HG03280 (cell line): ENCODE measurements at regions not wholly inside any gene's neighbourhood (a gene's known extent, or its start where the extent isn't known, plus 50 kb on each side); places are given as distances from the start of the nearest gene placed in this dataset.

Source experiments
- ATAC-seq: cut with Tn5 transposase; IDR thresholded peaks from one replicate; pipeline ENCODE4 v1.9.1; 2021; ENCODE audit warnings: mild to moderate bottlenecking, moderate library complexity; ENCODE audit not compliant: unreplicated experiment

DNA sequence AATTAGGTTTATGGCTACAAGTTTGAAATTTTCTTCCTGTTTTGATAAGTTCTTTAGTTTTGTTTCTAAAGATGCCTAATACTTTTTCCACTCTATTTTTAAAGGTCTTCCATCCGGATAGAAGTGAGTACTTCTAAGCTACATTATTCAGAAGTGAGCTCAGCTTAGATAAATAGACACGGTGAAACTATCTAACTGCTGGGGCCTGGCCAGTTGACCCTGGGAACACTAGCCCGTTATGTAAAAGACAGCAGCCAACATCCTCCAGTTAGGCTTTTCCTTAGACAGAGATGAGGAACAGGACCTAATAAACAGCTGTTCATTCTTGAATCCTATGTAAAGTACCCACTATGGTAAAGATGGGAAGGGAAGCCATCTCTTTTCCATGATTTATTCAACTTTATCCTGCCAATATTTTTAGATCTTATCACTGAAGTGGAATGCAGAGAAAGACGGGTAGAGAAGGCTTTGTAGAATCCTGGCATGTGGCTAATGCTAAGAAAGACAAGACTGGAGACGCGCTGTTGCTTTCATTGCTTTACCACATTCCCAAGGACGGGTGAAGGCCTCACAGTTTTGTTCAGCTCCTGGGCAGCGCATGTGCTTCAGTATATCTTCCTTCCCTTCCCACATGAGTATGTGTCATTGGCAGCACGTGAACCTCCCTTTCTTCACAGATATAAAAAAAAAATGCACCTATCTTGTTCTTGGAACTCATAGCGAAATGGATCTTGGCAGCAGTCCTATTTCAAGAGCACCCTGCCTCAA lies 340.0 kb upstream of the MEOX2 start:
- ATAC-seq: no peak

DNA sequence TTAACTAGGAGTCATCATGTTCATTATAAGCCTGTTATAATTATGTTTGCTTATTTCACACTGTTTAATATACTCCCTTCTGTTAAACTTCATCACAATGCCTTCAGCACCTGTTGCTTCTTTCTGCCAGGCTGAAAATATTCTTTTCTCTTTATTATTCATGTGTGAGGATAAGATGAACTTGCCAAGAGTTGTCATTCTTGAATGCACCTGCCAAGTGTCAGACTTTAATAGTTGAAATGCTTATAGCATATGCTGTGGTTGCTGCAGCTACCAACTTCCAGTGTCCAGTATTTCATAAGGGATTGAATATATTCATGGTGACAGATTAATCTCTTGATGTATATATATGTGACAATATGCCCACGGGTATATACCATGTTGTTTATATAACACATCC lies 339.2 kb upstream of the MEOX2 start:
- ATAC-seq: no peak

DNA sequence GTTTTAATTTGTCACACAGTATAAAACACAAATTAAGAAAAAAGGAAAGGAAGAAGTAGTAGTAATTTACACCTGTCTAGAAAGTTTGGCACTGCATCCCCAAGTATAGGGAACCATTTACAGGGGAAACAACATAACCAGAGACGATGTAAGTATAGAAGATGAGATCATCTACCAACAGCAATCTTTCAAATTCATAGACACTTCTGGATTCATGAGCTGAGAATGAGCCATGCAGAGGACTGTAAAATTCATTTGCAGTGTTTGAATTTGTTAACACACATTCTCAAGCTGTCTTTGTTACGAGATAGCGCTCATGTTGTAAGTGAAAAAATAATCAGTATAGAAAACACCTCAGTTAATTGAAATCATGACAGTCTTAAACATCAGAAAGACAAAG lies 337.0 kb upstream of the MEOX2 start:
- ATAC-seq: no peak

DNA sequence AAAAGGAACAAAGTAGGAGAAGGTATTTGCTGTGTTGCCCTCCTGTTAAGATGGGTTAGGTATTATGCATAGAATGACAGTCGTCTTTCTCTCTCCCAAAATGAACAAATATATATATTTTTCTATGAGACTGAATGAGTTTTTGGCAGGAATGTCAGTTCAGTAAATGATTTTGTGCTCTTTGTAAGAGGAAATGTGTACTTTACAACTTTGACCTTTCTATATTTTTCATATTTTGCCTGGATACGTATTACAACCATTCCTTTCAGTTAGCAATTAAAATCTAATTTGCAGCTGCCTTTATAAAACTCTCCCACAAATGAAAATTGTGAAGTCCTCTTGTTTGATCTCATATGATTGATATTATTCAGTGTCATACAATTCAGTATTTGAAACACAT lies 336.6 kb upstream of the MEOX2 start:
- no peak for ATAC-seq

DNA sequence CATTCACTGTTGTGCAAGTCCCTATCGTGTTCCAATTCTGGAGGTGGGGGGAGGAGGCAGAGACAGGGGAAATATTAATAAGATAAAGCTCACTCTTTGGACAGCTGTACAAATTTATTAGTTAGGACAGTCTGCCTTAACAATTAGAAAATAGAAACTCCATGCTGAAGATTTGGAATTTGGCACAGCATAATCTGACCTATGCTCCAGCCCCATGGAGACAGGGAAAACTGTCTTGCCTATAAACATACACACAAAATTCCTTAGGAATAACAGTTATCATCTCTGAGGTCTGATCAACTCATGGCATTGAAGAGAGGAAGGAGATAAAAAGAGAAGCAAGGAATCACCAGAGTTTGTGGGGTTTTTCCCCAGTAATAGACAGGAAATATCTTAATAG lies 335.4 kb upstream of the MEOX2 start:
- ATAC-seq: no peak

DNA sequence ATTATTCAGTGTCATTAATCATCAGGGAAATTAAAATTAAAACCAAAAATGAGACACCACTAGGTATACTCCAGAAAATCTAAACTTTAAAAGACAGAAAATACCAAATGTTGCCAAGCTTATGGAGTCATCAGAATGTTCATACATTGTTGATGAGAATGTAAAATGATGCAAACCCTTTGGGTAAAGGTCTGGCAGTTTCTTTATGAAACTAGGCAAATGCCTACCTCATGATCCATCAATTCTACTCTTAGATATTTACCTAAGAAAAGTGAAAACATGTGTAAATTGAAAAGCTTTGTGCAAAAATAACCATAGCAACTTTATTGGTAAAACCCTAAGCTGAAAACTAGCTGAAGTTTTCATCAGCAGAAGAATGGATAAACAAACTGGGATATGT lies 329.5 kb upstream of the MEOX2 start:
- no peak for ATAC-seq

DNA sequence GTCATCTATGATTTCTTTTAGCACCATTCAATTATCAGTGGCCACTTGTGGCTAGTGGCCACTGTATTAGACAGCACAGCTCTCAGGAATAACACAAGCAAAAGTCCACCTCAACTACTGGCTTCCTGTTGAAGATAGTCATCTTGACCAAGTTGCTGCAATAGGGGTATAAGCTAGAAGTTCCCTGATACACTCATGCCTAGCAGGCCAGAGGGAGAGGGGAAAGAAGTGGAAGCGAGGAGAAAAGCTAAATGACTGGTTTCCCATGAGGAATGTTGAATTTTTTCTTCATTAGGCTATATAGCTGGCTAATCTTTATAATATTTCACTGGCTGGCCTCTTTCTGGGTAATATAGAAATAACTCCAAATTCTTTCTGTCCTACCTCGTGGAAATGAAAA lies 327.5 kb upstream of the MEOX2 start:
- no peak for ATAC-seq

DNA sequence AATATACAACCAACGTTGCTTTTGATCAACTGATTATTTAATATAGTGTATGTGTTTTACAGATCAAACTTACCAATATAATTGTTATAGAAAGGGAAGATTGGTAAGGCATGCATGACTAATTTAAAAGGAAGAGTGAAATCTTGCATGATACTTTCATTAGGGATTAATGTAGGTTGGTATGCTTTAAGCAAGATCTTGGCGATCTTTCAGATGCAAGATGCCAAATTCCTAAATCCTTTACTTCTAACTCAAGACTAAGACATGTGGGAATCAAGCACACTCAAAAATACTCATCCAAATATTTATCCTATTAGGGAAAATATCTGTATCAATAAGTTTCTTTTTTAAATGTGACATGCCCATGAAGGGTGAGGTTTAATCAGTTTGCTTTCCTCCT lies 321.4 kb upstream of the MEOX2 start:
- ATAC-seq: no peak

DNA sequence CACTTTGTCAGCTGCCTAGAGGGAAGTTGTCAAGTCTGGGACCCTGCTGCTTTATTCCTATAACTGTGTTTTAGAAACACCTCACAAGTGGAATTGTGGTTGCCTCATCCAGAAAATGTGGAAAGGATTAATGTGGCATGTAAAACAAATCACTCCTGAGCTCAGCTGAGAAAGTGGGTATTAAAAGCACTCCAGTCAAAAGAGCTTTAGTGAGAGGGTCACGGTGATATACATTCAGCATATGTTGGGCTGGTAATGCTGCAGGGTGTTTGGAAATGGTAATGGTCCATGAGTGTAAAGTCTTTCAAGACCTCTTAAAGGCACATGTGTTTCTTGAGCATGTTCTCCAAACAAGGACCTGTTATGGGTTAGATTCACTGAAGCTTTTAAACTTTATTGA lies 318.2 kb upstream of the MEOX2 start:
- ATAC-seq: no peak

DNA sequence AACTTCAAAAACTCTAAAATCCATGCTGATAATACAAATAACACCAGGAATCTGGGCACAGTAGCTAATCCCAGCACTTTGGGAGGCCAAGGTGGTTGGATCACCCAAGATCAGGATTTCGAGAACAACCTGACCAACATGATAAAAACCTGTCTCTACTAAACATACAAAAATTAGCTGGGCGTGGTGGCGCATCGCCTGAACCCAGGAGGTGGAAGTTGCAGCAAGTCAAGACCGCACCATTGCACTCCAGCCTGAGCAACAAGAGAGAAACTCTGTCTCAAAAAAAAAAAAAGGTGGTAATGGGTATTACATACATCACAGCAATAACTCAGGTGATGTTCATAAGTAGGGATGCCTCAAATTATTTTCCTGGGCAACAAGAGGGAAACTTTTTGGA lies 315.0 kb upstream of the MEOX2 start:
- no peak for ATAC-seq

DNA sequence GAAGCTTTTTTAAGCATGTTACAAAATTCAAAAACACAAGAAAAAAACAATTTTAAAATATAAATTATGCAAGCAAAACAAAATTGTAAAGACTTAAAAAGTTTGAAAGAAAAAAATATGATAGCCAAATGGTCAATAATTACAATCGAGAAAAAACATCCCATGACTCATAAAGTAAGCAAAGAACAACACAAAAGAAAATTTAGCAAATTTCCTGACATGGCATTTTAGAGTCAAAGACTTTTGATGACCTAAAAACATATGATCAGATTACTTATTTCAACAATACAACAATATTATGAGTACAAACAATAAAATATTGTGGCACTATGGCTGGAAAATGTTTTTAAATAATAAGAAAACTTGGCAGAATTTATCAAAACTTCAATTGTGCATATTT lies 312.1 kb upstream of the MEOX2 start:
- no peak for ATAC-seq

DNA sequence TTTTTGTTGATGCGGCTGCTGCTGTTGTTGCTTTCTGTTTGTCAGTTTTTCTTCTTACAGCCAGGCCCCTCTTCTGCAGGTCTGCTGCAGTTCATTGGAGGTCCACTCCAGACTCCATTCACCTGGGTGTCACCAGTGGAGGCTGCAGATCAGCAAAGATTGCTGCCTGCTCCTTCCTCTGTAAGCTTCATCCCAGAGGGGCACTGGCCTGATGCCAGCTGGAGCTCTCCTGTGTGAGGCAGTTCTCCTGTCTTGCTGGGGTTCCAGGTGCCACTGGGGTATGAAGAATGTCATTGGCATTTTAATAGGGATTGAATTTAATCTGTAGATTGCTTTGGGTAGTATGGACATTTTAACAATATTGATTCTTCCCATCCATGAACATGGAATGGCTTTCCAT lies 308.5 kb upstream of the MEOX2 start:
- no peak for ATAC-seq

DNA sequence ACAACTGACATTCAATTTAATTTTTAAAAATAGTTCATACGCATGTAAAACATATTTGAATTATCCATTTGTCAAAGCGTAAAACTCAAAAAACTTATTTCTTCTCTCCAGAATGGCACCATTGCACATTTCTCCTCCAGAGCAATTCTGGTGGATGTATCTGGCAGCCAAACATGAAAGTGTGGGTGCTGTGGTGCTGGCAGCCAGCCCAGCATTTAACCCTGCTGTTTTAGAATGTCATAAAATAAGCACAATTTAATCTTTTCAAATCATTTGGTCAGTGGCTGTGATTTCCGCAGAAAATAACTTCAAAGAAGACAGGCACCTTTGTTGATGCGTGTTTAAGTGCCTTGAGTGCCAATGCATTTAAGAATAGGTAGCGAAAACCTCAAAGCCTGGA lies 302.7 kb upstream of the MEOX2 start:
- no peak for ATAC-seq

DNA sequence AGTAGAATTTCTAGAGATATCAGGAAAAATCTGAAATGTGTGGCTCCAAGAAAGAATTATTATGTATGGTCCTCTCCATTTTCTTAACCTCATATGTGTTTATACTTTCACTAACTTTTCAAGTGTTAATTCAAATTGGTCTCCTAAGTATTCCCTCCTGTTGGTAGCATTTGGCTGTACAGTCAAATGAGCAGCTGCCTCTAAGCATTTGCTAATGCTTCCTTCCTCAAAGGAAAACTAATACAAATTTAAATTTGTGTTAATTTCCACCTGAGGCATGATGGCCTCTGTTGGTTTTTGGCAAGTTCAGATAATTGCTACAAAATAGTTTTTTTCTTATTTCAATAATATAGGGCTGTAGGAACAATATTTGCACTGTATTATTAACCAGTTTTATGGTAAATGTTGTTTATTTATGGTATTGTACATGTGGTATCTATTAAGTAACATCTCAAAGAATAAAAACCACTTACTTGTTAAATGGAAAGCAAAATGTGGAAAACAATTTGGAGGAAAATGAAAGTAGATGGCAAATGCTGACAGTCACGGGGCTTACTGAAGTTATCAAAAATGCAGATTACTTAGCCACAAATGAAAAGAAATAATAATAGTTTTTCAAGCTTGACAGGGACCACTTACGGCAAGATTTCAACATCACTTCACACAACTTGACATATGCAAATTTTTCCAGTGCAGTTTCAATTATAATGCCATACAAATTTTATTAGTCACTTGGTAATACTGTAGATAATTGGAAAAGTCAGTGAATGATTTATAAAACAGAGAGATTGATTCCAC lies 299.3 kb upstream of the MEOX2 start:
- ATAC-seq: no peak

DNA sequence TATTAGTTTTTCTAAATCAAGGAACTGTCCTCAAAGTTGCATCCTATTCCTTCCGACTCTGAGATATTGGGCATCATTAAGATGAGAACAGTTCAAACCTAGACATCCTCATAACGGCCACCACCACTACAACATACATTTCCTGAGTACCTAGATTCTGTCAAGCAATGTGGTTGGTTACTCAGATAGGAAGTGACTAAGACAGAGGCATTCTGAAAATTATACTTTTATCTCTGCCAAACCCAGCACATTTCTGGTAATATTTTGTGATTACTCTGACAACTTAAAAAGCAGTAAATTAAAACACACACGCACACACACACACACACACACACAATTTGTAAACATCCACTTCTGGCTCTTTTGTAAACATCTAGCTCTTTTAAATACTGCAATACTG lies 291.2 kb upstream of the MEOX2 start:
- ATAC-seq: no peak

DNA sequence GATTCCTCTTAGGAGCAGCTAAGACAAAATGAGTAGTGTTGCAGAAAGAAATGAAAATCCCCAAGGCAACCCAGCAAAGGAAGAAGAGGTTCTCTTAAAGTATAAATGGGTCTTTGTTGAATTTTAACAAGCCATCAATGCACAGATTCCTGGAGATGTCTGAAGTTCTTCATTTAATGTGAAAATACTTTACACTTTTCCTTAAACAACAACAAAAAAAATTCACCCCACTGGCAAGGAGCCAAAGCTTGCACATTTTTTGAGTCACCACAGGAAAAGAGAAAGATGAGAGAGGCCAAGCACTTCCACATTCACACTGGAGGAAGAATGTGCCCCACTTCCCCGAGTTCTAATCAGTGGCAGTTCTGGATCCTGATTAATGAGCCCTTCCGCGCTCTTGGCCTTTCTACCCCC lies 286.4 kb upstream of the MEOX2 start:
- ATAC-seq: no peak

DNA sequence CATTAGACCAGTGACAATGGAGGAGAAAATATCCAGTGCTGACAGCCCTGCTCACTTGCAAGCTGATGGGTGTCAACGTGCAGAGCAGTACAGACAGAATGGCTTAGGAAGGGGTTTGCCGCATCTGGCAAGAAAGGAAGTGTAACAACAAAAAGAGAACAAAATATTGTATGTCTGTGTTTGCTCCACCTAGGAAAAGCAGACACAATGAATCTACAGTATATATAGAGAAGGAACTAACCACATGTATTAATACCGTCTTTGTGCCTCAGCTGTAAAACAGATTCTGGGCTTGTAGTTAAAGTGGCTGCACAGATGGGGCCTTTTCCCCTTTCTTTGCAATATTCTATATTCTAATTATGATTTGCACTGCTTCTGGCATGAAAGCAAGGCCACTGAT lies 281.1 kb upstream of the MEOX2 start:
- ATAC-seq: no peak

DNA sequence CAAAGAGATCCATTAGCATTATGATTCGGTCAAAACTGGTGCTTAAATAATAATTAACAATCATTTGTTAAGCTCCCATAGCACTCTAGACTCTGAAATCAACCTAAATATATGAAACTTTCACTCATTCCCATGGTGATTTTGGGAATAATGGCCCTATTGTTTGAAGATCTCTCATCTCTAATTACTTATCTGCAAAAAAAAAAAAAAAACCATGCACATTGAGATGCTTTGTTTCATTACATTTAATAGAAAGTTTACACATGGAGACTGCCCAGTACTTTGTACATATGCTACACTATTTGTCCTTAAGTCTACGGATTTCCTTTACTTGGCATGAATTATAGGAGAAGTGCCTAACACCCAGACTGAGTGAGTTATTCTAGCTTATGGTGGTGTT lies 280.6 kb upstream of the MEOX2 start:
- ATAC-seq: no peak

DNA sequence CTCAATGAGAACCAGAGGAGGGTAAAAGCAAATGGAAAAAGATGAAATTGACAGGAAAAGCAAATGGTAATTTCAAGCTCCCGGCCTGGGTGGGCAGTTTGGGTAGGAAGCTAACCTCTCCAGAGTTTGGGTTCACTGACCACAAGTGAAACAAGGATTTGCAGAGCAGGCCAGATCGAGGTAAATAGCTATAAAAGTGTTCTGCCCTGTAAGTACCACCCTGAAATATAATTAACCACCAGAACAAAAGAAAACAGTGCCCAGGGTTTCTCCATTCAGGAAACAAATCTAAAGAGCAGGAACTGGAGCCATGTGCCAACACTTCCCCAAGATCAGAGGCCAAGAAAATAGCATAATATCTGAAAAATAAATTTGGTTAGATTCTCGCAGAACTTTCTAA lies 276.7 kb upstream of the MEOX2 start:
- no peak for ATAC-seq

DNA sequence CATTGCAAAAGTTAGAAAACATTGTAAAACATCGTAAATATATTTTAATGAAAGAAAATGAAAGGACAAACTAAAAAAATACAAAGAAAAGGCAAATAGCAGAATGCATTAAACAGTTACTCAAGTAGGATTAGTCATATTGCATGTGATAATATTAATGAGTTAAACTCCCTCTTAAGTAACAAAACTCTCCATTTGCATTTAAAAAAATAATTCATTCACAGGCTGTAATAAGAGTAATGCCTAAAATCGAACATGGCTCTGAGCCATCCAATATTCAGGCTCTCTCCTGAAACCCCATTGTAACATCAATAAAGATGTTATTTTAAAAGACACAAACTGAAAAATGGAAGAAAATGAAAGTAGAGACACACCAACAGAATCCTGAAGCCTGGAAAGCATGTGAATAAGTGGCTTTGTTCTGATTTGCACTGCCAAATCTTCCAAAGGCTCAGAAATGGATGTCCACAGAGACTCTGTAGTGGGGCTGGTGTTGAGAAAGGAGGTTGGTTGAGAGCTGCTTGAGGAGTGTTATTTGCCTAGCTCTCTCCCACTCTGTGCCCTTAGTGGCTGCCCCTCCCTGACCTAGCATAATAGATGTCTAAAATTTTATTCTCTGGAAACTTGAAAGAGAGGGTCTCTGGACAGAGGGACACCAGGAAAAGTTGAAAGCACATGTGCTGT lies 268.3 kb upstream of the MEOX2 start:
- no peak for ATAC-seq

DNA sequence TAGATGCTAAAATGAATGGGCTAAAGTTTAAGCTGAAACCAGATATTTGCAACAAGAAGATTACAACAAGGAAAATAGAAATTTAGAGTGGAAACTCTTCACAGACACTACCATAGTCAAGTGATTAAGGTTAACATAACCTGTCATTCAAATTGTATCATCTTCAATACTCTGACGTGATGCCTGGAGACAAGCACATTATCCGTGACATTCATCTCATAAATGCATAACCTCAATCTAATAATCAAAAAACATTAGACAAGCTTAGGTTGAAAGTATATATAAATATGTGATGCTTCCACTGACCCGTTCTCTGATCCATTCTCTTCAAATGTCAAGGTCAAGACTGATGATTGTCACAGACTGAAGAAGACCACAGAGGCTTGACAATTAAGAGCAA lies 263.8 kb upstream of the MEOX2 start:
- no peak for ATAC-seq

DNA sequence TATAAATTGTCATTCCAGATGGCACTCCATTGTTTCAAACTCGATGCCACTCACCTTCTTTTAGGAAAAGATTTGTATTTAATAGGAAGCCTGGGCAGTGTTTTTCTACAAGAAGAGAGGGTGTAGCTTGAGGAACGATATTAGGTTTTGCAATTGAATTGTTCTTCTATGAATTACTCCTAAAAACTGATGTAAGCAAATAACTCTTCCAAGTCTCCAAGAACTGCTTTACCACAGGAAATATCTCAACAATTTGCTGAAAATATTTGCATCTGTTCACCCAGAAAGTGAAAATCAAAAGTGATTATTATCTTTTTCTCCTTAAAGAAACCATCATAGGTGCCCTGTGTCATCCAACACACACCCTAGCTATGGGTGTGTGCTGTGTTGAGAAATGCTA lies 261.3 kb upstream of the MEOX2 start:
- no peak for ATAC-seq
